NB4 (cell line): ENCODE measurements at regions not wholly inside any gene's neighbourhood (a gene's known extent, or its start where the extent isn't known, plus 50 kb on each side); places are given as distances from the start of the nearest gene placed in this dataset.

Source experiments
- CTCF ChIP-seq: IDR thresholded peaks from one replicate; pipeline ENCODE4 v1.5.1; 2012; ENCODE audit warnings: low read depth, low read length
- MAX ChIP-seq: IDR thresholded peaks from 2 replicates; pipeline ENCODE4 v1.6.1; 2011; ENCODE audit warnings: low read depth, low read length
- POLR2A ChIP-seq: IDR thresholded peaks from 2 replicates; pipeline ENCODE4 v1.6.1; 2011; ENCODE audit warnings: mild to moderate bottlenecking; ENCODE audit not compliant: insufficient read length; ENCODE audit errors: extremely low read depth

- TF ChIP-seq CTCF, result no peak
- no peak for TF ChIP-seq POLR2A
- no peak for TF ChIP-seq MAX
These were observed 386.5 kb upstream of the DCC start for GRCh38 chr18:51953521-51953920.
